ENCODE measurements at regions not wholly inside any gene's neighbourhood (a gene's known extent, or its start where the extent isn't known, plus 50 kb on each side); places are given as distances from the start of the nearest gene placed in this dataset.

DNA sequence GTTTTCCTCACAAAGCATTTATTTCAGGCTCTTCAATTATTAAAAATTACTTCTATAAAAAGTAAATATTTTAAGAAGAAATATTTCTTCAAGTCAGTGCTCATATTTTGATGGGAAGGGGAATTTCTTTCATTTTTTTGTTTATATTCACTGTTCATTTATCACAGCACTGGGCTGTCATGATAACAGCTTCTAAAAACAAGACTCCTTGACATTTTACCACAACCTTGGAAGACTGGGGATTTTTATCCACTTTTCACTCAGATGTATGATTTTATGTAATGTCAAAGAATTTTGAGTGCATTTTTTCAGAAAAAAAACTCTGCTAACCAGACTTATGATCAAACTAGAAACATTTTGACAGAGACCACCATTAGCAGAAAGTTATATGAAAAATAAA, 149.7 kb downstream of the PHLDA1 start:
- H3K27me3 ChIP-seq (ENCODE audit: control insufficient read depth in 1 of 2, insufficient read depth in 2 of 2, low read length in 2 of 2) = no peaks in the 10 kb centered on the region
- DNase-seq (no peak), ATAC-seq (ENCODE audit: poor library complexity) (no peak)
- intact Hi-C loops (cut with DNase I, micrococcal nuclease) = no loop called here
- Mint-ChIP-seq H3K4me1 (ENCODE audit: low read depth) (no peaks in the 10 kb centered on the region), H3K27me3 (no peaks in the 10 kb centered on the region), H3K36me3 (ENCODE audit: low read depth) (no peaks in the 10 kb centered on the region), H3K27ac (no peak overlapping the region), H3K4me3 (no peak overlapping the region), H3K9me3 (no peaks in the 10 kb centered on the region)
- H3K9me3 ChIP-seq (ENCODE audit: control insufficient read depth in 1 of 2, insufficient read depth in 1 of 2, low read length in 2 of 2) = no peaks in the 10 kb centered on the region
- TF ChIP-seq, protein P1, sequence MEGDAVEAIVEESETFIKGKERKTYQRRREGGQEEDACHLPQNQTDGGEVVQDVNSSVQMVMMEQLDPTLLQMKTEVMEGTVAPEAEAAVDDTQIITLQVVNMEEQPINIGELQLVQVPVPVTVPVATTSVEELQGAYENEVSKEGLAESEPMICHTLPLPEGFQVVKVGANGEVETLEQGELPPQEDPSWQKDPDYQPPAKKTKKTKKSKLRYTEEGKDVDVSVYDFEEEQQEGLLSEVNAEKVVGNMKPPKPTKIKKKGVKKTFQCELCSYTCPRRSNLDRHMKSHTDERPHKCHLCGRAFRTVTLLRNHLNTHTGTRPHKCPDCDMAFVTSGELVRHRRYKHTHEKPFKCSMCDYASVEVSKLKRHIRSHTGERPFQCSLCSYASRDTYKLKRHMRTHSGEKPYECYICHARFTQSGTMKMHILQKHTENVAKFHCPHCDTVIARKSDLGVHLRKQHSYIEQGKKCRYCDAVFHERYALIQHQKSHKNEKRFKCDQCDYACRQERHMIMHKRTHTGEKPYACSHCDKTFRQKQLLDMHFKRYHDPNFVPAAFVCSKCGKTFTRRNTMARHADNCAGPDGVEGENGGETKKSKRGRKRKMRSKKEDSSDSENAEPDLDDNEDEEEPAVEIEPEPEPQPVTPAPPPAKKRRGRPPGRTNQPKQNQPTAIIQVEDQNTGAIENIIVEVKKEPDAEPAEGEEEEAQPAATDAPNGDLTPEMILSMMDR (IDR thresholded peaks at IDR 0.05) = no peak
- H3K4me3 ChIP-seq (ENCODE audit: low read length) = no peak overlapping the region
- CTCF ChIA-PET = no interaction called here
- H3K4me1 ChIP-seq (ENCODE audit: insufficient read depth, low read length) = no peaks in the 10 kb centered on the region
- no peaks in the 10 kb centered on the region for H3K36me3 ChIP-seq (ENCODE audit: insufficient read depth, low read length)
- POLR2A ChIA-PET = no interaction called here
- no peak overlapping the region for H3K27ac ChIP-seq (ENCODE audit: low read depth in 1 of 2, low read length in 2 of 2)

DNA sequence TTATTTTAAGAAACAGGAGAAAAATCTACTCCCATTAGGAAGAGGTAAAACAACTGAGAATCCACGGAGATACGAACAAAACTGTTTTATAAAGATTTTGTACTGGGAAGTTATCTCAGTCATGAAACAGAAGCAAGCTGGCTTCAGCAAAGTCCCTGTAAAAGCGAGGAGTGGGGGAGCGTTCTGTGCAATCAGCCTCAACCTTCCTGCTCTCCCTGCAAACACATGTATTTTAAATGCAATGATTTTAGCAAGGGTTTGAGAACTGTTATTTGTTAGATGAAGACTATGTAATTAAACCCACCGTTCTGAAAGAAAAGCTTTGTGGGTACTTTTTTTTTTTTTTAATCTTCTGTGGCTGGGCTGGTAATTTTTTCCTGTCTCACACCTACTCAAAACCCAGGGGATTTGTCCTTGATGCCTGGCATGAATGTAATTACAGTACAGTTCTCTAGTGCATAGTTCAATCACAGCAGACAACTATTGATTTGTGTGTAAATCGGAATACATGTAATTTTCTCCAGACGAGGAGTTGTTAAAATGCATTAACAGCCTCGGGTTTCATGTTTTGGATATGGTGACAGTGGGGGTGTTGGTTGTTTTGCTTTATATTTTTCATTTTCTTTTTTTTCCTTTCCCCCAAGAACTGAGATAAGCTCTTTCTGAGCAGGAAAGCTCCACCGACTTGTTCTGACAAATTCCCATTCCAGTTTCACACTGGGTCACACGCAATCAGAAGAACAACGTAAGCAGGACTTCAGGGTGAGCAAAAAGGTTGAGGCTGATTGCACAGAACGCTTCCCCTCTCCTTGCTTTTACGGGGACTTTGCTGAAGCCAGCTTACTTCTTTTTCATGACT, 153.6 kb downstream of the PHLDA1 start:
- TF ChIP-seq, protein P1 (IDR thresholded peaks at IDR 0.05) = no peak
- H3K9me3 Mint-ChIP-seq = no peaks in the 10 kb centered on the region
- no peaks in the 10 kb centered on the region for H3K4me1 Mint-ChIP-seq (ENCODE audit: low read depth)
- H3K27ac ChIP-seq (ENCODE audit: low read depth in 1 of 2, low read length in 2 of 2) = no peak overlapping the region
- H3K4me3 Mint-ChIP-seq = no peak overlapping the region
- POLR2A ChIA-PET = interaction anchor here (0.6 kb wide), 1 partner anchor 435 kb away, joined by 3 read pairs; no protein-coding TSS in a partner anchor
- H3K27me3 Mint-ChIP-seq = peaks cover 11% of the 10 kb centered on the region
- no peak overlapping the region for H3K4me3 ChIP-seq (ENCODE audit: low read length)
- no peak for DNase-seq
- ATAC-seq (ENCODE audit: poor library complexity) = no peak
- intact Hi-C loops (cut with DNase I, micrococcal nuclease) = no loop called here
- H3K4me1 ChIP-seq (ENCODE audit: insufficient read depth, low read length) = no peaks in the 10 kb centered on the region
- H3K36me3 ChIP-seq (ENCODE audit: insufficient read depth, low read length) = no peaks in the 10 kb centered on the region
- H3K36me3 Mint-ChIP-seq (ENCODE audit: low read depth) = no peaks in the 10 kb centered on the region
- CTCF ChIA-PET = no interaction called here
- no peaks in the 10 kb centered on the region for H3K9me3 ChIP-seq (ENCODE audit: control insufficient read depth in 1 of 2, insufficient read depth in 1 of 2, low read length in 2 of 2)
- H3K27ac Mint-ChIP-seq = no peak overlapping the region
- H3K27me3 ChIP-seq (ENCODE audit: control insufficient read depth in 1 of 2, insufficient read depth in 2 of 2, low read length in 2 of 2) = no peaks in the 10 kb centered on the region

DNA sequence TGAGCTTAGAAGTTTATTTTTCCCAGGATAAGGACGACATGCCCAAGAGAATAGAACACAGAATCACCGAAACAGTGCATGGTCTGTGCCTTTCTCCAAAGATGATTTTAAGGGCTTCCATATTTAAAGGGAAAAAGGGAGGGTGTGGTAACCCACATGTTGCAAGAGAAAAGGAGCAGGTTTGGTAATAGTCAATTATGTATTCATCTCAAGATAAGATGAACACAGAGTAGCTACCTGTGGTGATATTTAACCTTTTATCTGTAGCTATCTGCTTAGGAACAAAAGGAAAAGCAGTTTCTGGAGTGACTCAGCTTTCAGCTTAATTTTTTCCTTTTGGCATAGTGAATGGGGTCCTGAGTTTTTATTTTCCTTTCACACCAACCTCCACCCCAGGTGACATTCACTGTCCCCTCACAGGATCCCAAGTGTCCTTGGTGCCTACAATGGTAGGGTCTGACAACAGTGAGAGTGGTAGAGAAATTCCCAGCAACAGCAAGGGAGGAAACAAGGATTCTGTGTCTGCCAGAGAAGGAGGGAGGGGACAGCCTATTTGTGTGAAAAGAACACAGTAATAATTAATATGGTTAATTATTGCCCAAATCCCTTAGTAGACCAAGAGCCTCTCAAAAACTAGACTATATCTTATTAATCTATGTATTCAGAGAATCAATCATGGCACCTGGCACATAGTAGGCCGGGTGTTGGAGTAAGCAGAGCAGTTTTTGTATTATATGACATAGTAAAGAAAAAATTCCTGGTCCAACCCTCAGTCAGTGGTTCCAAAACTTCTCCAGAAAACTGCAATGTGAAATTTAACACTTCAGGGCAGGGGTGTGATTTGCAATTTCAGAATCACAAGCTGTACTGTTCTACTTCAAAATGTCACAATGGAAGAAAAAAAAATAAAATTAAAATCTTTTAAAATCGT, 154.5 kb downstream of the PHLDA1 start:
- H3K27me3 ChIP-seq (ENCODE audit: control insufficient read depth in 1 of 2, insufficient read depth in 2 of 2, low read length in 2 of 2) = no peaks in the 10 kb centered on the region
- no peak overlapping the region for H3K4me3 ChIP-seq (ENCODE audit: low read length)
- Mint-ChIP-seq H3K9me3 (no peaks in the 10 kb centered on the region), H3K27me3 (peaks cover 11% of the 10 kb centered on the region), H3K36me3 (ENCODE audit: low read depth) (no peaks in the 10 kb centered on the region), H3K4me3 (no peak overlapping the region), H3K27ac (no peak overlapping the region), H3K4me1 (ENCODE audit: low read depth) (no peaks in the 10 kb centered on the region)
- no peaks in the 10 kb centered on the region for H3K4me1 ChIP-seq (ENCODE audit: insufficient read depth, low read length)
- H3K9me3 ChIP-seq (ENCODE audit: control insufficient read depth in 1 of 2, insufficient read depth in 1 of 2, low read length in 2 of 2) = no peaks in the 10 kb centered on the region
- no peak overlapping the region for H3K27ac ChIP-seq (ENCODE audit: low read depth in 1 of 2, low read length in 2 of 2)
- H3K36me3 ChIP-seq (ENCODE audit: insufficient read depth, low read length) = no peaks in the 10 kb centered on the region
- DNase-seq (no peak), ATAC-seq (ENCODE audit: poor library complexity) (no peak)
- ChIA-PET CTCF (interaction anchor here (1.0 kb wide), 1 partner anchor 34 kb away, joined by 3 read pairs; no protein-coding TSS in a partner anchor), POLR2A (no interaction called here)
- intact Hi-C loops (cut with DNase I, micrococcal nuclease) = no loop called here
- TF ChIP-seq, protein P1 (IDR thresholded peaks at IDR 0.05) = no peak

All from CD4-positive, alpha-beta T cell (primary cell).